Astrocyte (in vitro differentiated cells and primary cell): ENCODE measurements at regions not wholly inside any gene's neighbourhood (a gene's known extent, or its start where the extent isn't known, plus 50 kb on each side); places are given as distances from the start of the nearest gene placed in this dataset.
"Not testable (repeated sequence)": the region's sequence is repeated elsewhere in the genome, so short reads cannot be mapped to it uniquely, and the experiment has no call there.

Experiments
- DNase-seq: peaks from one replicate; pipeline ENCODE4 v3.0.0-alpha.2; 2010; ENCODE audit warnings: low read depth
- FAIRE-seq: peaks from 2 replicates; lab custom pipeline; 2011; peaks lifted over from hg19 to GRCh38; lab: Jason Lieb, UNC
- H2AFZ ChIP-seq: 2 replicates; pipeline ENCODE4 v1.6.0; 2012; ENCODE audit warnings: low read depth, low read length, inconsistent platforms
- H3K27ac ChIP-seq: 2 replicates; pipeline ENCODE4 v1.5.1; 2011; ENCODE audit warnings: low read depth, low read length, inconsistent platforms
- H3K27me3 ChIP-seq: 2 replicates; pipeline ENCODE4 v1.6.0; 2011; ENCODE audit warnings: low read length, inconsistent platforms; ENCODE audit not compliant: insufficient read depth
- H3K36me3 ChIP-seq: 2 replicates; pipeline ENCODE4 v1.5.1; 2011; ENCODE audit warnings: low read length, inconsistent platforms; ENCODE audit not compliant: insufficient read depth
- H3K4me1 ChIP-seq: 2 replicates; pipeline ENCODE4 v1.5.1; 2011; ENCODE audit warnings: low read length, inconsistent platforms; ENCODE audit not compliant: insufficient read depth
- H3K4me2 ChIP-seq: 2 replicates; pipeline ENCODE4 v1.6.0; 2012; ENCODE audit warnings: low read length, inconsistent platforms
- H3K4me3 ChIP-seq: 2 replicates; pipeline ENCODE4 v1.5.1; 2011; ENCODE audit warnings: low read depth, mild to moderate bottlenecking, low read length, inconsistent platforms; ENCODE audit not compliant: insufficient read depth
- H3K79me2 ChIP-seq: 2 replicates; pipeline ENCODE4 v1.6.0; 2012; ENCODE audit warnings: mild to moderate bottlenecking, low read length, inconsistent platforms; ENCODE audit not compliant: insufficient read depth
- H3K9ac ChIP-seq: 2 replicates; pipeline ENCODE4 v1.6.0; 2012; ENCODE audit warnings: mild to moderate bottlenecking, low read length, inconsistent platforms
- H3K9me3 ChIP-seq: 2 replicates; pipeline ENCODE4 v1.5.1; 2012; ENCODE audit warnings: low read depth, mild to moderate bottlenecking, low read length, inconsistent platforms; ENCODE audit not compliant: insufficient read depth
- H4K20me1 ChIP-seq: 2 replicates; pipeline ENCODE4 v1.6.0; 2012; ENCODE audit warnings: low read length, inconsistent platforms; ENCODE audit not compliant: insufficient read depth
- H3K27ac Mint-ChIP-seq: one replicate; pipeline ENCODE4 v1.8.0; 2021; ENCODE audit warnings: mild to moderate bottlenecking, mixed read lengths; ENCODE audit not compliant: unreplicated experiment
- H3K27me3 Mint-ChIP-seq: one replicate; pipeline ENCODE4 v1.8.0; 2021; ENCODE audit warnings: low read depth, mixed read lengths; ENCODE audit not compliant: unreplicated experiment
- H3K36me3 Mint-ChIP-seq: one replicate; pipeline ENCODE4 v1.8.0; 2021; ENCODE audit warnings: low read depth, mixed read lengths; ENCODE audit not compliant: unreplicated experiment
- H3K4me1 Mint-ChIP-seq: one replicate; pipeline ENCODE4 v1.8.0; 2021; ENCODE audit warnings: low read depth, mixed read lengths; ENCODE audit not compliant: unreplicated experiment
- H3K4me3 Mint-ChIP-seq: one replicate; pipeline ENCODE4 v1.8.0; 2021; ENCODE audit warnings: mild to moderate bottlenecking, moderate library complexity, mixed read lengths; ENCODE audit not compliant: unreplicated experiment
- H3K9me3 Mint-ChIP-seq: one replicate; pipeline ENCODE4 v1.8.0; 2021; ENCODE audit warnings: mild to moderate bottlenecking, mixed read lengths; ENCODE audit not compliant: unreplicated experiment
- EZH2 ChIP-seq: IDR thresholded peaks from 2 replicates; pipeline ENCODE4 v1.6.1; 2012; ENCODE audit warnings: mild to moderate bottlenecking, low read length, inconsistent platforms; ENCODE audit not compliant: insufficient read depth
- TF ChIP-seq, protein P1 (sequence below): IDR thresholded peaks from 2 replicates; pipeline ENCODE4 v1.5.1; 2011; ENCODE audit warnings: low read depth, mild to moderate bottlenecking, inconsistent platforms, low read length, moderate library complexity; ENCODE audit not compliant: insufficient read depth

- FAIRE-seq, result no peak
- H3K36me3 Mint-ChIP-seq, result no peaks in the 10 kb centered on the region
- TF ChIP-seq EZH2, result no peak
- TF ChIP-seq, protein P1, sequence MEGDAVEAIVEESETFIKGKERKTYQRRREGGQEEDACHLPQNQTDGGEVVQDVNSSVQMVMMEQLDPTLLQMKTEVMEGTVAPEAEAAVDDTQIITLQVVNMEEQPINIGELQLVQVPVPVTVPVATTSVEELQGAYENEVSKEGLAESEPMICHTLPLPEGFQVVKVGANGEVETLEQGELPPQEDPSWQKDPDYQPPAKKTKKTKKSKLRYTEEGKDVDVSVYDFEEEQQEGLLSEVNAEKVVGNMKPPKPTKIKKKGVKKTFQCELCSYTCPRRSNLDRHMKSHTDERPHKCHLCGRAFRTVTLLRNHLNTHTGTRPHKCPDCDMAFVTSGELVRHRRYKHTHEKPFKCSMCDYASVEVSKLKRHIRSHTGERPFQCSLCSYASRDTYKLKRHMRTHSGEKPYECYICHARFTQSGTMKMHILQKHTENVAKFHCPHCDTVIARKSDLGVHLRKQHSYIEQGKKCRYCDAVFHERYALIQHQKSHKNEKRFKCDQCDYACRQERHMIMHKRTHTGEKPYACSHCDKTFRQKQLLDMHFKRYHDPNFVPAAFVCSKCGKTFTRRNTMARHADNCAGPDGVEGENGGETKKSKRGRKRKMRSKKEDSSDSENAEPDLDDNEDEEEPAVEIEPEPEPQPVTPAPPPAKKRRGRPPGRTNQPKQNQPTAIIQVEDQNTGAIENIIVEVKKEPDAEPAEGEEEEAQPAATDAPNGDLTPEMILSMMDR, result no peak
Observed at GRCh38 chr3:75193797-75194196, 470.3 kb upstream of the FRG2C start.

DNA sequence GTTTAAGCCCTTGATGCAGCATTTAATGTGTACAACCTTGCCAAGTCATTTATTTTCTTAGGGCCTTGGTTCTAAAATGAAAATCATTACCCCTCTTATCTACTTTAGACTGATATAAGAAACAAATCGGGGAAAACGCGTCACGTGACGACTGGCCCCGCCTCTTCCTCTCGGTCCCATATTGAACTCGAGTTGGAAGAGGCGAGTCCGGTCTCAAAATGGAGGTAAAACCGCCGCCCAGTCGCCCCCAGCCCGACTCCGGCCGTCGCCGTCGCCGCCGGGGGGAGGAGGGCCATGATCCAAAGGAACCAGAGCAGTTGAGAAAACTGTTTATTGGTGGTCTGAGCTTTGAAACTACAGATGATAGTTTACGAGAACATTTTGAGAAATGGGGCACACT lies 449.8 kb upstream of the FRG2C start:
- not testable (repeated sequence) for H3K36me3 ChIP-seq, H3K27ac ChIP-seq, H3K9me3 Mint-ChIP-seq, H3K27me3 Mint-ChIP-seq, H3K4me3 Mint-ChIP-seq, H3K4me1 Mint-ChIP-seq, H4K20me1 ChIP-seq, H2AFZ ChIP-seq, H3K4me1 ChIP-seq, H3K4me2 ChIP-seq, H3K79me2 ChIP-seq, DNase-seq, H3K9ac ChIP-seq, H3K9me3 ChIP-seq, H3K4me3 ChIP-seq, H3K27ac Mint-ChIP-seq, H3K36me3 Mint-ChIP-seq, FAIRE-seq, H3K27me3 ChIP-seq

More at GRCh38 chr3:75193797-75194196, 470.3 kb upstream of the FRG2C start:
- H4K20me1 ChIP-seq, result no peaks in the 10 kb centered on the region
- H3K4me2 ChIP-seq, result no peak overlapping the region
- H3K9me3 Mint-ChIP-seq, result no peaks in the 10 kb centered on the region
- H3K9me3 ChIP-seq, result no peaks in the 10 kb centered on the region
- H3K27ac ChIP-seq, result no peak overlapping the region
- DNase-seq, result no peak
- H3K4me1 ChIP-seq, result no peaks in the 10 kb centered on the region
- no peak overlapping the region for H3K4me3 ChIP-seq
- no peaks in the 10 kb centered on the region for H3K79me2 ChIP-seq
- H3K27ac Mint-ChIP-seq, result no peak overlapping the region
- no peak overlapping the region for H3K4me3 Mint-ChIP-seq
- no peak overlapping the region for H2AFZ ChIP-seq
- no peaks in the 10 kb centered on the region for H3K27me3 Mint-ChIP-seq
- no peaks in the 10 kb centered on the region for H3K27me3 ChIP-seq
- no peaks in the 10 kb centered on the region for H3K4me1 Mint-ChIP-seq
- H3K36me3 ChIP-seq, result no peaks in the 10 kb centered on the region
- H3K9ac ChIP-seq, result no peak overlapping the region

DNA sequence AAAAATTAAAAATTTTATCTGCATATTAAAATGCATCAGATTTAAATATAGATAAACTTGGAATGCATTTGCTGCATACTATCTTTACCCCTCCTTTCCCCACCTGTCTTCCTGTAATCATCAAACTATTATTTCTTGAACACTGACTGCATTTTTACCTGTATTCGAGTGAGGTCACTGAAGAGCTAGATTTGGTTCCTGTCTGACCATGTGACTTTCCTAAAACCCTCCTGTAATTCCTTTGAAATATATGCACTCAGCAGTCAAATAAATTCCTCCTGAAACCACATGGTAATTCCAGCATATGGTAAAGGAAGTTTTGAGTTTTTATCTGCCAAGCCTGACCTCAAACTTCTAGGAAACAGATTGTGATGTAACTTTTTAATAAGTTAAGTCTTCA lies 445.6 kb upstream of the FRG2C start:
- no peaks in the 10 kb centered on the region for H3K9me3 ChIP-seq
- no peak for TF ChIP-seq EZH2
- TF ChIP-seq, protein P1, result no peak
- no peaks in the 10 kb centered on the region for H3K79me2 ChIP-seq
- Mint-ChIP-seq H3K4me3 (no peak overlapping the region), H3K9me3 (peaks cover 5% of the 10 kb centered on the region), H3K27me3 (peaks cover 2% of the 10 kb centered on the region), H3K36me3 (no peaks in the 10 kb centered on the region), H3K4me1 (peaks cover 3% of the 10 kb centered on the region), H3K27ac (no peak overlapping the region)
- H4K20me1 ChIP-seq, result no peaks in the 10 kb centered on the region
- no peak overlapping the region for H3K27ac ChIP-seq
- H3K4me2 ChIP-seq, result no peak overlapping the region
- no peak overlapping the region for H3K4me3 ChIP-seq
- DNase-seq, result no peak
- H3K9ac ChIP-seq, result no peak overlapping the region
- H3K4me1 ChIP-seq, result no peaks in the 10 kb centered on the region
- H2AFZ ChIP-seq, result no peak overlapping the region
- H3K27me3 ChIP-seq, result no peaks in the 10 kb centered on the region
- FAIRE-seq, result no peak
- H3K36me3 ChIP-seq, result no peaks in the 10 kb centered on the region
